H9 (cell line): ENCODE measurements at regions not wholly inside any gene's neighbourhood (a gene's known extent, or its start where the extent isn't known, plus 50 kb on each side); places are given as distances from the start of the nearest gene placed in this dataset.

Experiments used
- DNase-seq: peaks from one replicate; pipeline ENCODE4 v3.0.0-alpha.2; 2017
- H2AFZ ChIP-seq: one replicate; pipeline ENCODE4 v1.6.1; 2013; ENCODE audit warnings: mild to moderate bottlenecking, low read length, control low read depth, moderate library complexity
- H2AK5ac ChIP-seq: 2 replicates; pipeline ENCODE4 v1.6.1; 2013; ENCODE audit warnings: low read length, control low read depth, mixed read lengths; ENCODE audit not compliant: insufficient read length
- H2BK120ac ChIP-seq: one replicate; pipeline ENCODE4 v1.6.1; 2013; ENCODE audit warnings: low read depth, mild to moderate bottlenecking, low read length, control low read depth, inconsistent platforms; ENCODE audit not compliant: poor library complexity, severe bottlenecking
- H2BK12ac ChIP-seq: 2 replicates; pipeline ENCODE4 v1.6.1; 2013; ENCODE audit warnings: low read length, control low read depth, mixed read lengths, low read depth; ENCODE audit not compliant: insufficient read length
- H2BK15ac ChIP-seq: 2 replicates; pipeline ENCODE4 v1.6.1; 2013; ENCODE audit warnings: low read depth, low read length, control low read depth
- H2BK20ac ChIP-seq: one replicate; pipeline ENCODE4 v1.6.1; 2013; ENCODE audit warnings: low read depth, mild to moderate bottlenecking, low read length, control low read depth, inconsistent platforms; ENCODE audit not compliant: poor library complexity, severe bottlenecking
- H2BK5ac ChIP-seq: 2 replicates; pipeline ENCODE4 v1.6.1; 2013; ENCODE audit warnings: low read length, control low read depth, mixed read lengths; ENCODE audit not compliant: insufficient read length
- H3K14ac ChIP-seq: 2 replicates; pipeline ENCODE4 v1.6.1; 2013; ENCODE audit warnings: low read length, control low read depth; ENCODE audit not compliant: insufficient read depth
- H3K18ac ChIP-seq: 2 replicates; pipeline ENCODE4 v1.6.1; 2013; ENCODE audit warnings: low read depth, mild to moderate bottlenecking, mixed read lengths, low read length, control low read depth; ENCODE audit not compliant: insufficient read length
- H3K23ac ChIP-seq: 2 replicates; pipeline ENCODE4 v1.6.1; 2013; ENCODE audit warnings: low read length, control low read depth, mixed read lengths, low read depth; ENCODE audit not compliant: insufficient read length
- H3K23me2 ChIP-seq: 2 replicates; pipeline ENCODE4 v1.6.1; 2013; ENCODE audit warnings: low read depth, mild to moderate bottlenecking, mixed read lengths, low read length, control low read depth; ENCODE audit not compliant: insufficient read length, poor library complexity, severe bottlenecking
- H3K27ac ChIP-seq: 2 replicates; pipeline ENCODE4 v1.5.1; 2013; ENCODE audit warnings: low read length, control low read depth, mixed read lengths, low read depth; ENCODE audit not compliant: insufficient read length
- H3K27me3 ChIP-seq: 2 replicates; pipeline ENCODE4 v1.6.1; 2013; ENCODE audit warnings: low read length, control low read depth, inconsistent platforms; ENCODE audit not compliant: insufficient read depth
- H3K4ac ChIP-seq: 2 replicates; pipeline ENCODE4 v1.6.1; 2013; ENCODE audit warnings: low read depth, mild to moderate bottlenecking, control low read depth, inconsistent platforms, low read length, moderate library complexity
- H3K4me1 ChIP-seq: 2 replicates; pipeline ENCODE4 v1.6.1; 2013; ENCODE audit warnings: low read length, control low read depth, inconsistent platforms; ENCODE audit not compliant: insufficient read depth
- H3K4me2 ChIP-seq: 2 replicates; pipeline ENCODE4 v1.6.1; 2013; ENCODE audit warnings: low read length, control low read depth, mixed read lengths; ENCODE audit not compliant: insufficient read length, insufficient read depth
- H3K56ac ChIP-seq: 2 replicates; pipeline ENCODE4 v1.6.1; 2013; ENCODE audit warnings: low read depth, mild to moderate bottlenecking, mixed read lengths, low read length, control low read depth; ENCODE audit not compliant: insufficient read length
- H3K79me1 ChIP-seq: 2 replicates; pipeline ENCODE4 v1.6.1; 2013; ENCODE audit warnings: low read depth, mild to moderate bottlenecking, moderate library complexity, low read length, control low read depth, inconsistent platforms; ENCODE audit not compliant: insufficient read depth, poor library complexity, severe bottlenecking
- H3K79me2 ChIP-seq: 2 replicates; pipeline ENCODE4 v1.6.1; 2013; ENCODE audit warnings: low read length, control low read depth, inconsistent platforms; ENCODE audit not compliant: insufficient read depth
- H3K9ac ChIP-seq: 2 replicates; pipeline ENCODE4 v1.6.1; 2013; ENCODE audit warnings: low read length, control low read depth, mixed read lengths; ENCODE audit not compliant: insufficient read length; ENCODE audit errors: extremely low read depth
- H3K9me3 ChIP-seq: one replicate; pipeline ENCODE4 v1.6.1; 2013; ENCODE audit warnings: low read depth, low read length, inconsistent platforms; ENCODE audit not compliant: control insufficient read depth
- H3T11ph ChIP-seq: one replicate; pipeline ENCODE4 v1.6.1; 2013; ENCODE audit warnings: mild to moderate bottlenecking, low read length, control low read depth, inconsistent platforms
- H4K20me1 ChIP-seq: one replicate; pipeline ENCODE4 v1.6.1; 2013; ENCODE audit not compliant: control insufficient read depth, insufficient read length, insufficient read depth
- H4K5ac ChIP-seq: 2 replicates; pipeline ENCODE4 v1.6.1; 2013; ENCODE audit warnings: low read depth, mild to moderate bottlenecking, mixed read lengths, low read length, control low read depth; ENCODE audit not compliant: insufficient read length
- H4K8ac ChIP-seq: replicated peaks from 2 replicates; pipeline ENCODE4 v1.6.1; 2013; ENCODE audit warnings: low read length, control low read depth, mixed read lengths, low read depth; ENCODE audit not compliant: insufficient read length
- H4K91ac ChIP-seq: 2 replicates; pipeline ENCODE4 v1.6.1; 2013; ENCODE audit warnings: low read depth, mild to moderate bottlenecking, moderate library complexity, mixed read lengths, low read length, control low read depth; ENCODE audit not compliant: insufficient read length
- H3K27ac Mint-ChIP-seq, 3 experiments: 2 replicates in 2 of 3; 3 replicates in 1 of 3; pipeline ENCODE4 v1.8.0; 2020 to 2021; ENCODE audit warnings: mixed read lengths in 3 of 3, mild to moderate bottlenecking in 1 of 3, moderate library complexity in 1 of 3
- H3K27me3 Mint-ChIP-seq: 2 replicates; pipeline ENCODE4 v1.8.0; 2021; ENCODE audit warnings: low read depth, mild to moderate bottlenecking, moderate library complexity, mixed read lengths
- H3K36me3 Mint-ChIP-seq, 3 experiments: 2 replicates in 2 of 3; 3 replicates in 1 of 3; pipeline ENCODE4 v1.8.0; 2020 to 2021; ENCODE audit warnings: low read depth in 3 of 3, mixed read lengths in 3 of 3; ENCODE audit not compliant: insufficient read depth in 1 of 3
- H3K4me1 Mint-ChIP-seq, 2 experiments: 2 replicates each; pipeline ENCODE4 v1.8.0; 2020; ENCODE audit warnings: mixed read lengths in 2 of 2
- H3K4me3 Mint-ChIP-seq, 2 experiments: 2 replicates in 1 of 2; 3 replicates in 1 of 2; pipeline ENCODE4 v1.8.0; 2020 to 2021; ENCODE audit warnings: mild to moderate bottlenecking in 2 of 2, mixed read lengths in 2 of 2, moderate library complexity in 1 of 2
- H3K9me3 Mint-ChIP-seq, 2 experiments: 2 replicates in 1 of 2; 3 replicates in 1 of 2; pipeline ENCODE4 v1.8.0; 2020; ENCODE audit warnings: mild to moderate bottlenecking in 2 of 2, mixed read lengths in 2 of 2, moderate library complexity in 1 of 2
- CTCF ChIP-seq: fragments of 200-600 bp; sonication (generic); conservative IDR thresholded peaks from 3 replicates; pipeline ENCODE4 v1.8.0; 2021; ENCODE audit warnings: antibody characterized with exemption, mild to moderate bottlenecking
- WGBS: extraction: QIAGEN DNeasy Blood & Tissue Kit; methylation state at CpG from one replicate; pipeline ENCODE4 v1.1.7; 2013; ENCODE audit warnings: missing lambda C conversion rate, low lambda C conversion rate, mixed read lengths; ENCODE audit not compliant: insufficient read length; ENCODE audit errors: extremely low coverage; 5-methylcytosine and 5-hydroxymethylcytosine counted together

- Histone ChIP-seq H3K4me2 (no peak overlapping the region), H2BK20ac (no peak overlapping the region), H4K5ac (no peak overlapping the region), H2BK12ac (no peak overlapping the region), H3K27ac (no peak overlapping the region), H3K4ac (no peak overlapping the region), H3K9me3 (no peaks in the 10 kb centered on the region), H2AK5ac (no peak overlapping the region), H3K56ac (no peak overlapping the region), H3K18ac (no peak overlapping the region), H3K79me1 (no peaks in the 10 kb centered on the region), H3K14ac (no peak overlapping the region), H4K8ac (no peak overlapping the region), H4K91ac (no peak overlapping the region), H2BK15ac (no peak overlapping the region), H4K20me1 (no peaks in the 10 kb centered on the region), H2BK120ac (no peak overlapping the region), H3K79me2 (no peaks in the 10 kb centered on the region), H3K9ac (no peak overlapping the region), H3T11ph (no peak overlapping the region), H2AFZ (no peak overlapping the region), H3K23ac (no peak overlapping the region), H3K27me3 (no peaks in the 10 kb centered on the region), H3K23me2 (no peaks in the 10 kb centered on the region), H2BK5ac (no peak overlapping the region), H3K4me1 (no peaks in the 10 kb centered on the region)
- Mint-ChIP-seq H3K4me1 (no peaks in the 10 kb centered on the region), H3K4me3 (no peak overlapping the region), H3K27ac (no peak overlapping the region), H3K9me3 (peaks cover 4 to 7% of the 10 kb centered on the region in 2 experiments; a peak in 4 of 5 replicates), H3K27me3 (no peaks in the 10 kb centered on the region), H3K36me3 (peaks cover 0 to 10% (median 4%) of the 10 kb centered on the region in 3 experiments; a peak in 3 of 7 replicates)
- no CpG with 5 or more reads among the region's 5 CpGs for WGBS
- DNase-seq = no peak
- TF ChIP-seq CTCF = no peak
These were observed 76.1 kb downstream of the ALG10B start for GRCh38 chr12:38392554-38393144.
